OCI-LY1 (cell line): ENCODE measurements at regions not wholly inside any gene's neighbourhood (a gene's known extent, or its start where the extent isn't known, plus 50 kb on each side); places are given as distances from the start of the nearest gene placed in this dataset.

ENCODE experiments used
- H2AFZ ChIP-seq: fragments of 200-600 bp; sonication (generic), shearing (Covaris generic); 2 replicates; pipeline ENCODE4 v1.6.0; 2014; ENCODE audit warnings: antibody characterized with exemption, mild to moderate bottlenecking, low read length
- H3F3A ChIP-seq: fragments of 200-600 bp; sonication (generic), shearing (Covaris generic); 2 replicates; pipeline ENCODE4 v1.6.0; 2014; ENCODE audit warnings: mild to moderate bottlenecking, antibody characterized with exemption, low read length, moderate library complexity; ENCODE audit not compliant: insufficient read depth
- H3K27ac ChIP-seq: fragments of 200-600 bp; sonication (generic); 2 replicates; pipeline ENCODE4 v1.5.1; 2014; ENCODE audit warnings: low read length, mixed run types, mild to moderate bottlenecking, low read depth; ENCODE audit not compliant: poor library complexity, severe bottlenecking
- H3K27me3 ChIP-seq: fragments of 200-600 bp; sonication (generic); 2 replicates; pipeline ENCODE4 v1.6.0; 2014; ENCODE audit warnings: antibody characterized with exemption, mild to moderate bottlenecking, low read length, moderate library complexity; ENCODE audit not compliant: insufficient read depth
- H3K36me3 ChIP-seq: fragments of 200-600 bp; sonication (generic); 2 replicates; pipeline ENCODE4 v1.6.1; 2014; ENCODE audit warnings: mild to moderate bottlenecking, antibody characterized with exemption, low read length, moderate library complexity, mixed read lengths; ENCODE audit not compliant: insufficient read depth
- H3K4me1 ChIP-seq: fragments of 200-600 bp; sonication (generic); 2 replicates; pipeline ENCODE4 v1.5.1; 2014; ENCODE audit warnings: mild to moderate bottlenecking, low read length, moderate library complexity; ENCODE audit not compliant: insufficient read depth, severe bottlenecking
- H3K4me2 ChIP-seq: fragments of 200-600 bp; sonication (generic), shearing (Covaris generic); 2 replicates; pipeline ENCODE4 v1.6.1; 2014; ENCODE audit warnings: low read length
- H3K4me3 ChIP-seq: fragments of 200-600 bp; sonication (generic); 2 replicates; pipeline ENCODE4 v1.5.1; 2014; ENCODE audit warnings: low read length, low read depth, mild to moderate bottlenecking, mixed read lengths; ENCODE audit not compliant: poor library complexity, severe bottlenecking
- H3K79me2 ChIP-seq: fragments of 200-600 bp; shearing (Covaris generic); 2 replicates; pipeline ENCODE4 v1.6.1; 2016; ENCODE audit warnings: mixed run types, low read length, mixed read lengths; ENCODE audit not compliant: insufficient read depth
- H3K9ac ChIP-seq: fragments of 200-600 bp; sonication (generic), shearing (Covaris generic); 2 replicates; pipeline ENCODE4 v1.6.1; 2014; ENCODE audit warnings: mild to moderate bottlenecking, low read length, mixed read lengths
- H3K9me2 ChIP-seq: fragments of 200-600 bp; sonication (generic), shearing (Covaris generic); 2 replicates; pipeline ENCODE4 v1.6.1; 2014; ENCODE audit warnings: low read depth, mild to moderate bottlenecking, low read length, mixed read lengths
- H3K9me3 ChIP-seq: fragments of 200-600 bp; shearing (Covaris generic); 2 replicates; pipeline ENCODE4 v1.6.1; 2014; ENCODE audit warnings: low read length, mixed read lengths
- H4K20me1 ChIP-seq: fragments of 200-600 bp; sonication (generic), shearing (Covaris generic); 2 replicates; pipeline ENCODE4 v1.6.0; 2016; ENCODE audit warnings: mild to moderate bottlenecking, low read length; ENCODE audit not compliant: insufficient read depth
- EZH2 ChIP-seq: fragments of 200-600 bp; sonication (generic), shearing (Covaris generic); IDR thresholded peaks from 2 replicates; pipeline ENCODE4 v1.8.0; 2017; ENCODE audit warnings: borderline replicate concordance, mixed run types, mild to moderate bottlenecking, antibody characterized with exemption, low read length, moderate library complexity, mixed read lengths
- TF ChIP-seq, protein P1 (sequence below): fragments of 200-600 bp; sonication (generic), shearing (Covaris generic); IDR thresholded peaks from 2 replicates; pipeline ENCODE4 v1.5.1; 2017; ENCODE audit warnings: mild to moderate bottlenecking, antibody characterized with exemption, low read length, moderate library complexity, mixed read lengths

DNA sequence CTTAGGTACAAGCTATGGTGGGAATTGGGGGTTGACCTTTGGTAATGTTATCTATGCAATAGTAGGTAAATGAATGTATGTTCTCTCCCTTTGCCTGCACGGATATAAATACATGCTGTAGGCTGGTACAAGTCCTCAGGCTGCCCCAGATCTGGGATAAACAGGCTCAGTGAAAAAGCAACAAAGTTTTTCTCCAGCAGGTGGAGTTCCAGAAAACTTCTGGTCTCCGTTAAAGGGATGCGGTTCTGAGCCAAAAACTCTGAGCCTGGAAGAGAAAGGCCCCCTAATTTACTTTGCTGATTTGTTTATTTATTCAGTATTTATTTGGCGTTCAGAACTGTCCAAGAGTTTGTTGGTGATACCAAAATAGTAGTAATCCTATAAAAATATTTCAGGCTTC is 204.7 kb downstream of the ADRA2A start:
- H4K20me1 ChIP-seq, result no peaks in the 10 kb centered on the region
- no peaks in the 10 kb centered on the region for H3K36me3 ChIP-seq
- no peaks in the 10 kb centered on the region for H3F3A ChIP-seq
- no peak overlapping the region for H2AFZ ChIP-seq
- TF ChIP-seq, protein P1, sequence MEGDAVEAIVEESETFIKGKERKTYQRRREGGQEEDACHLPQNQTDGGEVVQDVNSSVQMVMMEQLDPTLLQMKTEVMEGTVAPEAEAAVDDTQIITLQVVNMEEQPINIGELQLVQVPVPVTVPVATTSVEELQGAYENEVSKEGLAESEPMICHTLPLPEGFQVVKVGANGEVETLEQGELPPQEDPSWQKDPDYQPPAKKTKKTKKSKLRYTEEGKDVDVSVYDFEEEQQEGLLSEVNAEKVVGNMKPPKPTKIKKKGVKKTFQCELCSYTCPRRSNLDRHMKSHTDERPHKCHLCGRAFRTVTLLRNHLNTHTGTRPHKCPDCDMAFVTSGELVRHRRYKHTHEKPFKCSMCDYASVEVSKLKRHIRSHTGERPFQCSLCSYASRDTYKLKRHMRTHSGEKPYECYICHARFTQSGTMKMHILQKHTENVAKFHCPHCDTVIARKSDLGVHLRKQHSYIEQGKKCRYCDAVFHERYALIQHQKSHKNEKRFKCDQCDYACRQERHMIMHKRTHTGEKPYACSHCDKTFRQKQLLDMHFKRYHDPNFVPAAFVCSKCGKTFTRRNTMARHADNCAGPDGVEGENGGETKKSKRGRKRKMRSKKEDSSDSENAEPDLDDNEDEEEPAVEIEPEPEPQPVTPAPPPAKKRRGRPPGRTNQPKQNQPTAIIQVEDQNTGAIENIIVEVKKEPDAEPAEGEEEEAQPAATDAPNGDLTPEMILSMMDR, result peak; percentile 25; the same call in 1 of the 2 replicates
- no peak for TF ChIP-seq EZH2
- no peaks in the 10 kb centered on the region for H3K9me3 ChIP-seq
- H3K4me1 ChIP-seq, result no peaks in the 10 kb centered on the region
- no peak overlapping the region for H3K9ac ChIP-seq
- no peaks in the 10 kb centered on the region for H3K27me3 ChIP-seq
- H3K4me2 ChIP-seq, result no peak overlapping the region
- H3K4me3 ChIP-seq, result no peak overlapping the region
- H3K27ac ChIP-seq, result no peak overlapping the region
- H3K9me2 ChIP-seq, result no peaks in the 10 kb centered on the region
- H3K79me2 ChIP-seq, result no peaks in the 10 kb centered on the region

DNA sequence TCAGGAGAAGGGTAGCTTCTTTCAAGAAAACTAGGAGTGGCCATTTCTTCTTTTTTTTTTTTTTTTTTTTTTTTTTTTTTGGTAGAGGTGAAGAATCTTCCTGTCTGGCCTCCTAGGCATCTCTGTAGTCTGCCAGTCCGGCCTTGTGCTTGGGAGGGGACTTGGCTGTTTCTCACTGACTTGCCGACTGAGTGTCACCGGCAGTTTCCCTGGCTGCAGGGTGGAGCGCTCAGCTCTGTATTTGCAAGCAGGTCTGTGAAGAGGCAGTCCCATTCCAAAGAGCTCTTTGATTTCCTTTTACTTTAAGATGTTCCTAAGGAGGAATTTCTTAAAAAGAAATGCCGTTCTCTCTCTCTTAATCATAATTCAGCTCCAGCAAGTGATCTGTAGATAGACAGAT is 212.6 kb downstream of the ADRA2A start:
- TF ChIP-seq, protein P1, result no peak
- no peak for TF ChIP-seq EZH2
- Histone ChIP-seq H2AFZ (no peak overlapping the region), H3K79me2 (no peaks in the 10 kb centered on the region), H3K9ac (no peak overlapping the region), H3K9me3 (no peaks in the 10 kb centered on the region), H3F3A (no peaks in the 10 kb centered on the region), H3K4me2 (no peak overlapping the region), H3K27me3 (no peaks in the 10 kb centered on the region), H3K4me1 (no peaks in the 10 kb centered on the region), H4K20me1 (no peaks in the 10 kb centered on the region), H3K27ac (no peak overlapping the region), H3K36me3 (no peaks in the 10 kb centered on the region), H3K9me2 (no peaks in the 10 kb centered on the region), H3K4me3 (no peak overlapping the region)

DNA sequence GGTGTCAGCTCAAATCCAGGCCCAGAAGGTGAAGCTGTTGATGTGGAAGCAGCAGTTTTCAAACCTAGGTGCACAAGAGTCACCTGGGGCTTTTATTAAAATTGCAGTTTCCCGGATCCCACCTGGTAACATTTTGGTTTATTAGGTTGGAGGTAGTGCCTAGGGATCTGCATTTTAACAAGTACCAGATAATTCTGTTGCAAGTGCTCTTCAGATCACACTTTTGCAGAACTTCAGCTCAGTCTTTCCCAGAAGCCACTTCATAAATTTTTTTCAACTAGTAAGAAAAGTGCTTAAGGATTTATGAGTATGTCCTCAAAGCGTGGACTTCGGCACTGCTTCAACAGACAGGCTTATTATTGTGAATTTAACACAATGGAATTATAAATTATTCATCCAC is 213.8 kb downstream of the ADRA2A start:
- H3K9me2 ChIP-seq, result no peaks in the 10 kb centered on the region
- TF ChIP-seq EZH2, result no peak
- TF ChIP-seq, protein P1, result no peak
- H3K9me3 ChIP-seq, result no peaks in the 10 kb centered on the region
- H3K4me1 ChIP-seq, result no peaks in the 10 kb centered on the region
- no peaks in the 10 kb centered on the region for H3F3A ChIP-seq
- no peak overlapping the region for H3K4me2 ChIP-seq
- no peaks in the 10 kb centered on the region for H4K20me1 ChIP-seq
- H3K27ac ChIP-seq, result no peak overlapping the region
- H3K27me3 ChIP-seq, result no peaks in the 10 kb centered on the region
- H3K79me2 ChIP-seq, result no peaks in the 10 kb centered on the region
- no peak overlapping the region for H2AFZ ChIP-seq
- no peak overlapping the region for H3K4me3 ChIP-seq
- no peaks in the 10 kb centered on the region for H3K36me3 ChIP-seq
- no peak overlapping the region for H3K9ac ChIP-seq
